ENCODE measurements at regions not wholly inside any gene's neighbourhood (a gene's known extent, or its start where the extent isn't known, plus 50 kb on each side); places are given as distances from the start of the nearest gene placed in this dataset.

GRCh38 chr11:70846781-70847655, 405.4 kb downstream of the SHANK2 start:
- Histone ChIP-seq H3K9me3 (ENCODE audit: low read depth) (no peaks in the 10 kb centered on the region), H3K27ac (no peak overlapping the region), H3K36me3 (no peaks in the 10 kb centered on the region), H2AFZ (replicated peaks) (no peak overlapping the region), H3K9ac (no peak overlapping the region), H3K4me3 (no peak overlapping the region), H3K27me3 (no peaks in the 10 kb centered on the region), H4K20me1 (ENCODE audit: low read depth) (no peaks in the 10 kb centered on the region), H3F3A (ENCODE audit: low read depth) (no peaks in the 10 kb centered on the region), H3K79me2 (ENCODE audit: low read depth) (no peaks in the 10 kb centered on the region), H3K4me2 (no peak overlapping the region), H3K4me1 (peaks cover 8% of the 10 kb centered on the region)
- Mint-ChIP-seq H3K27ac (no peak overlapping the region), H3K4me1 (peaks cover 7% of the 10 kb centered on the region), H3K27me3 (ENCODE audit: insufficient read depth, low read depth) (peaks cover 6% of the 10 kb centered on the region), H3K4me3 (no peak overlapping the region), H3K9me3 (peaks cover 3% of the 10 kb centered on the region), H3K36me3 (no peaks in the 10 kb centered on the region)
- TF ChIP-seq EZH2phosphoT487 (IDR thresholded peaks at IDR 0.05) (no peak), CTCF (IDR thresholded peaks at IDR 0.05) (no peak), EZH2 (IDR thresholded peaks at IDR 0.05) (no peak)
- no peak for DNase-seq (ENCODE audit: low spot score)

GRCh38 chr11:70848243-70848750, 404.1 kb downstream of the SHANK2 start:
- no peaks in the 10 kb centered on the region for H3K27me3 ChIP-seq
- no peak for TF ChIP-seq CTCF (IDR thresholded peaks at IDR 0.05)
- no peak for TF ChIP-seq EZH2phosphoT487 (IDR thresholded peaks at IDR 0.05)
- no peak for TF ChIP-seq EZH2 (IDR thresholded peaks at IDR 0.05)
- DNase-seq (ENCODE audit: low spot score): no peak
- Mint-ChIP-seq H3K27ac (no peak overlapping the region), H3K4me3 (no peak overlapping the region), H3K36me3 (no peaks in the 10 kb centered on the region), H3K27me3 (ENCODE audit: insufficient read depth, low read depth) (peaks cover 6% of the 10 kb centered on the region), H3K4me1 (peaks cover 7% of the 10 kb centered on the region), H3K9me3 (peaks cover 3% of the 10 kb centered on the region)
- no peaks in the 10 kb centered on the region for H3K79me2 ChIP-seq (ENCODE audit: low read depth)
- no peaks in the 10 kb centered on the region for H3K36me3 ChIP-seq
- H3K9me3 ChIP-seq (ENCODE audit: low read depth): no peaks in the 10 kb centered on the region
- no peak overlapping the region for H2AFZ ChIP-seq (replicated peaks)
- H3F3A ChIP-seq (ENCODE audit: low read depth): no peaks in the 10 kb centered on the region
- no peak overlapping the region for H3K9ac ChIP-seq
- H3K4me2 ChIP-seq: no peak overlapping the region
- no peak overlapping the region for H3K4me3 ChIP-seq
- peaks cover 8% of the 10 kb centered on the region for H3K4me1 ChIP-seq
- H3K27ac ChIP-seq: no peak overlapping the region
- H4K20me1 ChIP-seq (ENCODE audit: low read depth): no peaks in the 10 kb centered on the region

GRCh38 chr11:70849031-70849430, 403.3 kb downstream of the SHANK2 start:
- H3K4me2 ChIP-seq: no peak overlapping the region
- H3K9ac ChIP-seq: no peak overlapping the region
- no peaks in the 10 kb centered on the region for H3K79me2 ChIP-seq (ENCODE audit: low read depth)
- H3K4me1 ChIP-seq: peaks cover 8% of the 10 kb centered on the region
- H3K36me3 ChIP-seq: no peaks in the 10 kb centered on the region
- H3F3A ChIP-seq (ENCODE audit: low read depth): no peaks in the 10 kb centered on the region
- Mint-ChIP-seq H3K27me3 (ENCODE audit: insufficient read depth, low read depth) (peaks cover 6% of the 10 kb centered on the region), H3K9me3 (peaks cover 3% of the 10 kb centered on the region), H3K36me3 (no peaks in the 10 kb centered on the region), H3K4me3 (no peak overlapping the region), H3K27ac (no peak overlapping the region), H3K4me1 (peaks cover 7% of the 10 kb centered on the region)
- no peak overlapping the region for H2AFZ ChIP-seq (replicated peaks)
- no peaks in the 10 kb centered on the region for H4K20me1 ChIP-seq (ENCODE audit: low read depth)
- no peak overlapping the region for H3K4me3 ChIP-seq
- no peaks in the 10 kb centered on the region for H3K27me3 ChIP-seq
- no peak for DNase-seq (ENCODE audit: low spot score)
- no peaks in the 10 kb centered on the region for H3K9me3 ChIP-seq (ENCODE audit: low read depth)
- no peak overlapping the region for H3K27ac ChIP-seq
- no peak for TF ChIP-seq EZH2 (IDR thresholded peaks at IDR 0.05)
- TF ChIP-seq CTCF (IDR thresholded peaks at IDR 0.05): no peak

Measured in neural progenitor cell (in vitro differentiated cells).